GM19035 (cell line): ENCODE measurements at regions not wholly inside any gene's neighbourhood (a gene's known extent, or its start where the extent isn't known, plus 50 kb on each side); places are given as distances from the start of the nearest gene placed in this dataset.
A peak's percentile ranks its signal among the peaks of the same experiment; 100 is the strongest.

ENCODE experiments used
- ATAC-seq: cut with Tn5 transposase; IDR thresholded peaks from one replicate; pipeline ENCODE4 v1.9.1; 2021; ENCODE audit not compliant: unreplicated experiment

GRCh38 chr10:113219446-113219845 lies 269.4 kb downstream of the TCF7L2 start:
- no peak for ATAC-seq

GRCh38 chr10:113221756-113222168 lies 271.7 kb downstream of the TCF7L2 start:
- ATAC-seq: no peak

- ATAC-seq: no peak
Measured at GRCh38 chr10:113222207-113222606, 272.2 kb downstream of the TCF7L2 start.

- ATAC-seq: no peak
Measured at GRCh38 chr10:113225364-113225763, 275.3 kb downstream of the TCF7L2 start.

GRCh38 chr10:113225903-113226302 lies 275.9 kb downstream of the TCF7L2 start:
- ATAC-seq: no peak

- ATAC-seq: no peak
Measured at GRCh38 chr10:113226399-113226798, 276.4 kb downstream of the TCF7L2 start.

GRCh38 chr10:113226831-113227445 lies 276.9 kb downstream of the TCF7L2 start:
- ATAC-seq: no peak

- no peak for ATAC-seq
Measured at GRCh38 chr10:113228530-113228929, 278.5 kb downstream of the TCF7L2 start.

- no peak for ATAC-seq
Measured at GRCh38 chr10:113230011-113230610, 280.1 kb downstream of the TCF7L2 start.

- peak; percentile 74 for ATAC-seq
Measured at GRCh38 chr10:113232928-113233511, 283.0 kb downstream of the TCF7L2 start.

- ATAC-seq: no peak
Measured at GRCh38 chr10:113234481-113234880, 284.4 kb downstream of the TCF7L2 start.

GRCh38 chr10:113235508-113235907 lies 285.5 kb downstream of the TCF7L2 start:
- ATAC-seq: no peak

- ATAC-seq: no peak
Measured at GRCh38 chr10:113236998-113237397, 287.0 kb downstream of the TCF7L2 start.

- ATAC-seq: no peak
Measured at GRCh38 chr10:113239566-113240350, 289.7 kb downstream of the TCF7L2 start.

- ATAC-seq: no peak
Measured at GRCh38 chr10:113240736-113241135, 290.7 kb downstream of the TCF7L2 start.

- ATAC-seq: no peak
Measured at GRCh38 chr10:113241599-113242360, 291.7 kb downstream of the TCF7L2 start.

GRCh38 chr10:113243311-113243710 lies 293.3 kb downstream of the TCF7L2 start:
- ATAC-seq: no peak

- no peak for ATAC-seq
Measured at GRCh38 chr10:113244750-113245149, 294.7 kb downstream of the TCF7L2 start.

GRCh38 chr10:113245286-113245685 lies 295.2 kb downstream of the TCF7L2 start:
- ATAC-seq: no peak

GRCh38 chr10:113247050-113247449 lies 297.0 kb downstream of the TCF7L2 start:
- ATAC-seq: no peak
